LNCAP (cell line): ENCODE measurements at regions not wholly inside any gene's neighbourhood (a gene's known extent, or its start where the extent isn't known, plus 50 kb on each side); places are given as distances from the start of the nearest gene placed in this dataset.

Source experiments
- CTCF ChIP-seq: fragments of 450-650 bp; IDR thresholded peaks from 2 replicates; pipeline ENCODE4 v1.5.1; 2017; ENCODE audit warnings: mild to moderate bottlenecking

- no peak for TF ChIP-seq CTCF
Measured at GRCh38 chr20:22848364-22848763, 186.7 kb upstream of the SSTR4 start.

GRCh38 chr20:22851679-22852346 is 183.3 kb upstream of the SSTR4 start:
- peak; percentile 86 for TF ChIP-seq CTCF

- no peak for TF ChIP-seq CTCF
Measured at GRCh38 chr20:22861231-22861980, 173.7 kb upstream of the SSTR4 start.

GRCh38 chr20:22861990-22862389 is 173.1 kb upstream of the SSTR4 start:
- no peak for TF ChIP-seq CTCF

GRCh38 chr20:22862671-22863230 is 172.4 kb upstream of the SSTR4 start:
- TF ChIP-seq CTCF, result no peak

GRCh38 chr20:22863826-22864225 is 171.3 kb upstream of the SSTR4 start:
- TF ChIP-seq CTCF, result no peak

GRCh38 chr20:22866812-22867341 is 168.2 kb upstream of the SSTR4 start:
- TF ChIP-seq CTCF, result no peak
